ENCODE measurements at regions not wholly inside any gene's neighbourhood (a gene's known extent, or its start where the extent isn't known, plus 50 kb on each side); places are given as distances from the start of the nearest gene placed in this dataset.

DNA sequence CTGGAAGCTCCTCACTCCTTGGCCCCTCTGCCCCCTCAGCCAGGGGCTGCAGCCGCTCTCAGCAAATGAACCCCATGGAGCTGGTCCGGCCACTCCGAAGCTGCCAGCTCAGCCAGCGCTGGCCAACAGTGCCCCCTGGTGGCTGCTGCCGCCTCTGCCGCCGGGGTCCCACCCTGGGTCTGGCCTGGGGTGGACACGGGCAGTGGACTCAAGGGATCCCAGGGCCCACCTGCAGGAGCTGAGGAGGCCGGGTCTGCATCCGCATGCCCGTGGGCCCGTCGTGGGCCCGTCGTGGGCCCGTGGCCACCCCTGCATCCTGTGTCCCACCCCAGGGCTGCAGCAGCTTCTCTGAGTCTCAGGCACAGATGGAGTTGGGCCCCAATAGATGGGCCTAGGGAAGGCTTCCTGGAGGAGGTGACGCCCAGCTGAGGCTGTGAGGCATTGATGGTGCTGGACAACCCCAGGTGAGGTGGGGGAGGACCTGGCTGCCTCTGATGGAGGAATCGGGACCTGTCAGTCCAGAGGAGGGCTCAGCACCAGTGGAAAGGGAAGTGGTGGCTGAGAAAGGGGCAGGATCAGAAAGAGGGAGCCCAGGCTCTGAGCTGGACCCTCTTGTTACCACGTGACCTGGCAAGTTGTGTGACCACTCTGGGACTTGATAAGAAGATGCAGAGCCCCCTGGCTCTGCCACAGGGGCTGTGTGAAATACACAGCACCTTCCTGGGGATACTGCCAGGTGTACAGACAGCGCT lies 522.3 kb downstream of the BRD1 start:
- TF ChIP-seq EZH2 (optimal IDR thresholded peaks at IDR 0.05; ENCODE audit: low read depth, low read length) (no peak), EZH2phosphoT487 (IDR thresholded peaks at IDR 0.05; ENCODE audit: low read length) (no peak)
- TF ChIP-seq, protein P1, sequence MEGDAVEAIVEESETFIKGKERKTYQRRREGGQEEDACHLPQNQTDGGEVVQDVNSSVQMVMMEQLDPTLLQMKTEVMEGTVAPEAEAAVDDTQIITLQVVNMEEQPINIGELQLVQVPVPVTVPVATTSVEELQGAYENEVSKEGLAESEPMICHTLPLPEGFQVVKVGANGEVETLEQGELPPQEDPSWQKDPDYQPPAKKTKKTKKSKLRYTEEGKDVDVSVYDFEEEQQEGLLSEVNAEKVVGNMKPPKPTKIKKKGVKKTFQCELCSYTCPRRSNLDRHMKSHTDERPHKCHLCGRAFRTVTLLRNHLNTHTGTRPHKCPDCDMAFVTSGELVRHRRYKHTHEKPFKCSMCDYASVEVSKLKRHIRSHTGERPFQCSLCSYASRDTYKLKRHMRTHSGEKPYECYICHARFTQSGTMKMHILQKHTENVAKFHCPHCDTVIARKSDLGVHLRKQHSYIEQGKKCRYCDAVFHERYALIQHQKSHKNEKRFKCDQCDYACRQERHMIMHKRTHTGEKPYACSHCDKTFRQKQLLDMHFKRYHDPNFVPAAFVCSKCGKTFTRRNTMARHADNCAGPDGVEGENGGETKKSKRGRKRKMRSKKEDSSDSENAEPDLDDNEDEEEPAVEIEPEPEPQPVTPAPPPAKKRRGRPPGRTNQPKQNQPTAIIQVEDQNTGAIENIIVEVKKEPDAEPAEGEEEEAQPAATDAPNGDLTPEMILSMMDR (IDR thresholded peaks at IDR 0.05; ENCODE audit: low read length), result peak; percentile 93

All from MM.1S (cell line).